ENCODE measurements at regions not wholly inside any gene's neighbourhood (a gene's known extent, or its start where the extent isn't known, plus 50 kb on each side); places are given as distances from the start of the nearest gene placed in this dataset.

GRCh38 chr21:45338311-45339017 is 50.8 kb upstream of the POFUT2 start:
- DNase-seq: no peak

GRCh38 chr21:45339421-45340402 is 52.0 kb upstream of the POFUT2 start:
- DNase-seq: no peak

DNA sequence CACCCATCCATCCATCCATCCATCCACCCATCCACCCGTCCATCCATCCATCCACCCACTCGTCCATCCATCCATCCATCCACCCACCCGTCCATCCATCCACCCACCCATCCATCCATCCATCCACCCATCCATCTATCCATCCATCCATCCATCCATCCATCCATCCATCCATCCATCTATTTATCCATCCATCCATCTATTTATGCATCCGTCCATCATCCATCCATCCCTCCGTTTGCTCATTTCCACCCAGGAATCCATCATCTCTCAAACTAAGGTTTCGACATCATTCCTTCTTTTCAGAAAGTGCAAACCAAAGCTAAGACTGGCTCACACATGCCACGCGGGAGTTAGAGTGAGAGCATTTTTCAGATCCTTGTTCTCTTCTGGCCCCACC is 52.8 kb upstream of the POFUT2 start:
- DNase-seq: no peak

GRCh38 chr21:45341261-45341660 is 53.6 kb upstream of the POFUT2 start:
- DNase-seq: no peak

GRCh38 chr21:45341779-45342178 is 54.1 kb upstream of the POFUT2 start:
- DNase-seq: no peak

DNA sequence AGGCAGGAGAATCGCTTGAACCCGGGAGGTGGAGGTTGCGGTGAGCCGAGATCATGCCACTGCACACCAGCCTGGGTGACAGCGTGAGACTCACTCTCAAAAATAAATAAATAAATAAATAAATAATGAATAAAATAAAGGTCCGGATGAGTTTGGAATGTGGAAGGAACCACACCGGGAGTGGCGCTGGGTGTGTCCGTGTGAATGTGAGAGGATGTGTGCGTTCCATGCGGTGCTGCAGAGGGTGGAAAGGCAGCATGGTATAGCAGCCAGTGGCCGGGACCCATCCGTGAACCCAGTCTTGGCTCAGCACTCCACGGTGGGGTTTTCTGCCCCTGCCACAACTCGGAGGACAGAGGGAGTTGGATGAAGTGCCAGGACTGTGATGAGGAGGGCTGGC is 56.2 kb upstream of the POFUT2 start:
- no peak for DNase-seq

DNA sequence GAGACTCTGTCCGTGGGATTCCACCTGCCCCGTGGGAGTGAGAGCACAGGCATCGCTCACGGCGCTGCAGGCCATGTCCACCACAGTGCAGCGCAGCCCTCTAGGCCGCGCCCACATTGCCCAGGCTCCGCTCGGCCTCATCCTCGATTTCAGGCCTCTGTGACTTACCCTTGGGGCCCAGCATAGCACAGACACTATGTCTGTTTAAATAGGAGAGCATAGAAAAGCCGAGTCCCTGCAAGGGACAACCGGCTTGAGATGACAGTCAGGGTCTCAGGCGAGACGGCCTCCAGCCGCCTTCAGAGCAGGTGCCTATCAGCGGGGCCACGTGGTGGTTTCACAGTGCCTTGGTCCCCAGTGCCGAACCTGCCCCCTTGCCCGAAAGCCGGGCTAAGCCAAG is 56.9 kb upstream of the POFUT2 start:
- DNase-seq: no peak

DNA sequence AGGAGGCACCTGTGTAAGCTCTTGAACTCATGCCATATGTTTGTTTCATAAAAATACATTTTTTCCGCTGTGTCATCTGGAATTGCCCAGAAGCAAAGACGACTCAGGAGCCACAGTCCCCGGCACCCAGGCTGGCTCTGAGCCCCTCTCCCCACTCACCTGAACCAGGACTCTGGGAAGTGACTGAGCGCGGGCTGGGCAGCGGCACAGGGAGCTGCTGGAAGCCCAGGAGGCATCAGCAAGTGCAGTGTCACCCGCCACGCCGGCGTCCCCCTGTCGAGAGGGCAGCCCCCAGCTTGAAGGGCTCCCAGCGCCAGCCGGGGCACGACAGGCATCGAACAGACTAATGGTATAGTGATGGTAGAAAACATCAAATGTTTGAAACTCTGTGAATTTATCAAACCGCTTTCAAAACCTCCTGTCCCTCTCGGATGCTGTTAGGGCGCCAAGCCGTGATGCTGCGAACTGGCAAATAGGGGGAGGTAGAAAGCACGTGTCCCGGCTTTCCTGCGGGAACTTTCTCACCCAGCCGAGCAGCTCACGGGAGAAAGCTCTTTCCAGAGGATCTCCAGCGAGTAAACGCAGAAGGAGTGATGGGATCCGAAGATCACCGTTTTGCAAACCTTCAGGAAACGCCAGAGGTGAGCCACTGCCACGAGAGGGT is 57.8 kb upstream of the COL18A1 start:
- DNase-seq: no peak

DNA sequence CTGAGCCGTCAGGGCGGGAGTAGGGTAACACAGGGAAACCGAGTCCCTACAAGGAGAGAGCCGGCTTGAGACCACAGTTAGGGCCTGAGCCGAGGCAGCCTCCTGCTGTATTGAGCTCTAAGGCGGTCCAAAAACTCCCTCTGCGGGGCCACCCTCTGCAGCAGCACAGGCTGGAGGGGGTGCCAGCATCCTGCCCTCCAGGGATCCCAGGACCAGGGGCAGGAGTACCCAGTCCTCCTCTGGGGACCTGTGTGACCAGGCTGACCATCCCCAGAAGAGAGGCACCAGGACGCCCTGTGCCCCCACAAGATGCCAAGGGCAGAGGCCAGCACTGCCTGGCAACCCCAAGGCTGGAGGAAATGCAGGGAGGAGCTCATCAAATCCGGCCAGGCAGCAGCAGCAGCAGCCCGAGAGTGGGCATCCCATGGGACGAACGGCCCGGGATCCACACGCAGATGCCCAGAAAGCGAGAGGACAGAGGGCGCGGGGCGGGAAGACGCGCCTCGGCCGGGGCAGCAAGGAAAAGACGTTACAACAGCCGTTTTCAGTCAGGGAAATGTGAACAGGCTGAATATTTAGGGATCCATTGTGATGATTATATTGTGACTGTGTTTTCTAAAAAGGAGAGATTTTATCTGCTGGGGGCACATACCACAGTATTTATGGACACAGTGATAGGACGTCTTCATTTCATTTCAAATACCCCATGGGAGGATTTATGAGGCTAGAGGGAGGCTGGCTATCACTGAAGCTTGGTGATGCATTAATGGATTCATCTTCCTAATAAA is 57.1 kb upstream of the COL18A1 start:
- DNase-seq: no peak

- DNase-seq: no peak
Observed at GRCh38 chr21:45348591-45349327, 56.2 kb upstream of the COL18A1 start.

- no peak for DNase-seq
Observed at GRCh38 chr21:45350206-45350854, 54.6 kb upstream of the COL18A1 start.

- no peak for DNase-seq
Observed at GRCh38 chr21:45351061-45351460, 53.9 kb upstream of the COL18A1 start.

DNA sequence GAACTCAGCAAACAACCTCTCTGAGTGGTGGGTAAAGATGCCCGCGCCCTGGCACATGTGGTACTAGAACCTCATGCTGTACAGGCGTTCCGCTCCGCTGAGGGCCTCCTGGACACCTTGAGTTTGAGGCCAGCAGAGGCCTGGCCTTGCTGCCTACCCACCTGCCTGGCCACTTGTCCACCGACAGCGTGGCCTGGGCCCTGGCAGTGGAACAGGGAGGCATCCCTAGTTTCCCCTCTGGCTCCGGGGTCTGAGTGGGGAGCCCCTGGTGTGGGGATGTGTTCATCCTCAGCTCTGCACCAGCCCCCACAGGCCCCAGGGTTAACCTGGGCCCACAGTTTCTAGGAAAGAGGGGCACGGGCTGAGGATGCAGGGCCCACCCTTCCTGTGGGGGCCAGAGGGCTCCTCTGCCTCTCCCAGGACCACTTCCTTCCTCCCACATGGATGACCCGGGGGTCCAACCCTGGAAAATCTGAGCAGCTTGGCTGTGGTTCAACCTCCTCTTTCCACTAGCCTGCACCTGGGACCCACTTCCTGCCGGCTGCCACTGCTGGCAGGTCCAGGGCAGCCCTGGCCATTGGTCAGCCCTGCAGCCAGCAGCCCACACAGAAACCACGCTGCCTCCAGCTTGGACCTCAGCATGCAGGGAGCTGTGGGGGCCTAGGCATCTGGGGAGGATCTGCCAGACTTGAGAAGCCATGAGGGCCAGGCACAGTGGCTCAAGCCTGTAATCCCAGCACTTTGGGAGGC is 53.3 kb upstream of the COL18A1 start:
- no peak for DNase-seq

DNA sequence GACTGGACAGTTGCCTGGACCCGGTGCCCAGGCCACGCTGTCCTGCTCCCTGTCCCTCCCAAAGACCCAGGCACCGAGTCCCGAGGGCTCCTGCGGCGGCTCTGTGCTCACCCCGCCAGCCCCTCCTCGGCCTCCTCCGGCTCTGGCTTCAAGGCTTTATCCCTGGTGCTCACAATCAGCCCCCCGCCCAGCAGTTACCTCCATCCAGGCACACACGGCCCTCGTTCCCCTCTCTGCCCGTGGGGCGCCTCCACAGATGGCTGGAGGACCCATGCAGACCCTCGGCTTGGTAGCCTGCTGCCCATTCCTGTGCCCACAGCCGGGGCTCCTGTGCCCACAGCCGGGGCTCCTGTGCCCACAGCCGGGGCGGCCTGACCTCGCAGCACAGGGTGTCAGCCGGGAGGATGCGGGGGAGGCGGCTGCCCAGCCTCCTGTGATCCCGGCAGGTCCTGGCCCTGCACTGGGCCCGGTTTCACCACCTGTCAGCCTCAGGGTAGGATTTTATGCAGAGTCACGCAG is 52.3 kb upstream of the COL18A1 start:
- DNase-seq: no peak

GRCh38 chr21:45353200-45353599 is 51.8 kb upstream of the COL18A1 start:
- DNase-seq: peak; percentile 45

DNA sequence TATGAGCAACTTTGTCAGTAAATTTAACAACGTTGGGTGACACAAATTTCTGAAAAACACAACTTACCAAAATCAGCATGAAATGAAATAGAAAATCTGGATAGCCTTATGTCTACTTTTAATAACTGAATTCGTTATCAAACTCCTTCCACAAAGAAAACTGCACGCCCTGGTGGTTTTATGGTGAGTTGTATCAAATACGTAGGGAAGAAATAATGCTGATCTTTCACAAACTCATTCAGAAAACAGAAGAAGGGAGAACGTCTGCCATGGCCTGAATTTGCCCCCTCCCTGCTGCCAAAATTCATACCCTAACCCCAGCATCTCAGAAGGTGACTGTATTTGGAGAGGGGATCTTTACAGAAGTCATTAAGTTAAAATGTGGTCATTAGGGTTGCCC is 50.0 kb upstream of the COL18A1 start:
- DNase-seq: no peak
